IPS DF 4.7 (cell line): ENCODE measurements at regions not wholly inside any gene's neighbourhood (a gene's known extent, or its start where the extent isn't known, plus 50 kb on each side); places are given as distances from the start of the nearest gene placed in this dataset.
"Not testable (repeated sequence)": the region's sequence is repeated elsewhere in the genome, so short reads cannot be mapped to it uniquely, and the experiment has no call there.

Experiments
- DNase-seq: peaks from one replicate; pipeline ENCODE4 v3.0.0-alpha.2; 2013; ENCODE audit warnings: low spot score; ENCODE audit errors: extremely low read depth

DNA sequence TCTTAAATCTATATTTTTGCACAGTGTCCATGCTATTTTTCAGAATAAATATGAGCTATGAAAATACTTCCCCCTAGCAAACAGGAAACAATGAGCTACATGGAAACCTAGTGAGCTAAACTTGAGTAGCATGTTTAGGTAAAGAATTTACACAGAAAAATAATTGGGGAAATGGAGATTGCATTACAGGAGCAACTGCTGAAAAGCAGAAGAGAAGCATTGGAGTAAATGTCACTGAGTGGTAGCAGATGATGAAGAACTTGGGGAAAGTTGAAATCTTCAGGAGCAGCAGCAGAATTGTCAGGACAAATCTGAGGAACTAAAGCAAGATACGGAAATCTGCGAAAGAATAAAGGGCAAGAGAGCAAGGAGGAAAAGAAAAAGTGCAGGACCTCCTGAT, 610.3 kb downstream of the TLE1 start:
- no peak for DNase-seq

DNA sequence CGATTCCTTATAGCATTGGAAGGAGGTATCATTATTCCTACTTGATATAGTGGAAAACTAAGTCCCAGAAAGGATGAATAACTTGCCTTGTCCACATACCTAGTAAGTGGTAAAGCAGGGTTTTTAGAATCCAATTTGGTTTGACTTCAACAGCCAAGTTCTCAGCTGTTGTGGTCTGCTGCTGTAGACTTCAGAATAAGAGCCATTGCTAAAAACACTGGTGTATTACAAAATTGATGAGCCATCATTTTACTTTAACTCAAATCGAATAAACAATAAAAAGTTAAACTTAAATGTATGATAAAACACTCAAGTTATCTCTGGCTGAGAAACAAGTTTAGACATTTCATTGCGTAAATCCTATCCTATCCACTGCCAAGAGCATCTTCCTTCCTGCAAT, 610.8 kb downstream of the TLE1 start:
- DNase-seq = no peak

DNA sequence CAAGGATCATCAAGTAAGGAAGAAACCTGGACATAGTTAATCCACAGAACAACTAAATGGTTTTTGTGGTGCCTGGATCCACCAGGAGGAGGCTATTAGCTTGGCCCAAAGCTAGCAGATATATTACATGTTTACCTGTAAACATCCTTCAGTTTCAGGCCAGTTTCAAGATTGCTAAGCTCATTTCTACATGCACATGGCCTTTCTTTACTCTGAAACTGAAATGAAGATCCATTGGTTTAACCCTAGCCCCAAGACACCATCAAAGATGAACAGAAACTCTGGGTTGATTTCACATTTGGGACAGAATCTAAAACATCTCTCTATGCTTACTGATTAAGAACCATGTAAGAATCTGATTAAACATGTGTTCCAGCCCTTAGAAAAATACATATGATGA, 611.8 kb downstream of the TLE1 start:
- no peak for DNase-seq

DNA sequence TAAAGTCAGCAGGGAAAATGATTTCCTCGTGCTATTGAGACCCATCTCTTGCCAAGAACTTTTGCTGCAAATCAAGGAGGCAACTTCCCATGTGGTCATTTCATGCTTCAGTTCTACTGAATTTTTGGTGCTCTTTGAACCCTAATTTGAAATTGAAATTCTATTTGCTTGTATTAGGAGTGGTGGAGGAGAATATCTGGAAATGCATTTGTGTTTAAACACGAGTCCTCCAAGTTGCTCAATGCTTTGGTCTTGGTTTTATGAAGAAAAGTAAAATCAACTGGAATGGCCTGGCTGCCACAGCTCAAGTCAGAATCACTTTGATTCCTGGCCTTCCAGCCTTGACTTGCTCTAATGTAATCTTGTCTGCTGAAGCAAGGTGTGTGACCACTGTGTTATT, 613.2 kb downstream of the TLE1 start:
- DNase-seq = no peak

DNA sequence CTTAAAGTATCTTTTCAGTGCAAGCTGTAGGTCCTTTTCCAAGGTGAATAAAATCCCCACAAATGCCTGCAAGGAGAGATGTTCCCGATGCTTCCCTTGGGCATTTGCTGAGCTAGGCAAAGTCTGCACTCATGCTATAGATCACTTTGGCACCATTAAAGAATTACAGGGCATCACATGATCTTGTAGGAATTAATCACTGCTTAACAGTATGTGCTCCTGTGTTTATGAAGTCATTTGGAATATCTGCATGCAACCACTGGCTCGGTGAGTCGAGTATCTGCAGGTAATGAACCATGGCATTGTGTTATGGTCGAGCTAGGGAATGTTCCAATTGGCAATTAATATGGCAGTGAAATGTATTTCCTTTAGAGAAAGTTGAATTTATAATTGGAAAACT, 615.1 kb downstream of the TLE1 start:
- no peak for DNase-seq

DNA sequence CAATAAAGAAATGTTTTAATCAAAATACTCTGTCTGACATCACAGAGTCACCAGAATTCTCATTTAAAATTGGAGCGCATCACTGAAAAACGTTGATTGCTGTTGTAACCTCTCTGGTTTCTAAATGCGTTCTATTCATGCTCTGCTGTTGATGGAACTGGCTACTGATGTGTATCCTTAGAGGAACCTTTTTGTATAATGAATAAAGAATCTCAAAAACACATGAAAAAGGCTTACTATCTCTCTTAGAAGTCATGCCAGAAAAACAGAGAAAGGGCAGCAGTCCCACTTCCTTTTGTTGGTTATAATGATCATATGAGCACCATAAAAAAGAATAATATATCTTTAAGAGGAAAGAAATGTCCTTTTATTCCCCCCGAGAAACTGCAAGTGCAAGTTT, 615.5 kb downstream of the TLE1 start:
- no peak for DNase-seq

DNA sequence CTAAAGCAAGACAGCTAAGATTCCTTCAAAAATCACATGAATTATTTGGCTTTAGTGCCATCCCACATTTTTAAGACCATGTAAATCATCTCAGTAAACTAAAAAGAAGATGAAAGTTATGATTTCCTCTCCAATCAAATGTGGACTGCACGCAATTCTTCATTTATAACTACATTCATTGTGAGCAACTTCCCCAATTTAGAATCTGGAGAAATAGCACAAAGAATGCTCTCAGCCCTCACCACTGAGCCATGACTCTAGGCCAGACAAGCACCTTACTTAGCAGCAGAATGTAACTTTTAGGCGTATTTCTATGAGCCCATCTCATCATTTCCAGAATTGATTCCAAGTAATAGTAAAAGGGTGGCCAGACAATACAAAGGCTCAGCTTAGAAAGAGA, 616.6 kb downstream of the TLE1 start:
- no peak for DNase-seq

DNA sequence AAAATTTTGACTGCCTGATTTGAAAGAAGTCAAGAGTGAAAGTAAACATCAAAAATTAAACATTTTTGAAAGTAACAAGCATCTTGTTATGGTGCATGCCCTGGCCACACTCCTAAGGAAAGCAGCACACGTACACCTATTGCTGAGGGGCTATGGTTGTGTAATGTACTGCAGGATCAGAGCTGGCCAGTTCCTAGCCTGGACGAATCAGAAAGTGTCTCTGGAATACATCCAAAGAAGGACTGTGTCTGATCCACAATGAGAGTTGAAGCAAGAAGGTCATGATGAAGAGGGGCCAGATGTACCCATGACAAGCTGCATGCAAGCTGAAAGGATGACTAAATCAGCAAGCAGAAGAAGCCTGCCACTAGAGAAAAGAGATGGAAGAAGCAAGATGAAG, 618.2 kb downstream of the TLE1 start:
- DNase-seq = no peak

DNA sequence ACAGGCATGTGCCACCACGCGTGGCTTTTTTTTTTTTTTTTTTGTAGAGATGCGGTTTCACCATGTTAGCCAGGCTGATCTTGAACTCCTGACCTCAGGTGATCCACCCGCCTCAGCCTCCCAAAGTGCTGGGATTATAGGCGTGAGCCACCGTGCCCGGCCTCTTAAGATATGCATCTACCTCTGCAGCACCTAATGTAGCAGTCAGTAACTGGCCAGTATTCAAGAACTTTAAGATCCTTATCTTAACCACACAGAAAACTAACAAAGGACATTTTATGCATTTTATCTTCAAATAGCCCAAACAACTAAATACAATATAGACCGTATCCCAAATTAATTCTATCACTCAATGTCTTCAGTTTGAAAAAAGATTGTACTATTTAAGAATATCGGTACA, 618.7 kb downstream of the TLE1 start:
- no peak for DNase-seq

DNA sequence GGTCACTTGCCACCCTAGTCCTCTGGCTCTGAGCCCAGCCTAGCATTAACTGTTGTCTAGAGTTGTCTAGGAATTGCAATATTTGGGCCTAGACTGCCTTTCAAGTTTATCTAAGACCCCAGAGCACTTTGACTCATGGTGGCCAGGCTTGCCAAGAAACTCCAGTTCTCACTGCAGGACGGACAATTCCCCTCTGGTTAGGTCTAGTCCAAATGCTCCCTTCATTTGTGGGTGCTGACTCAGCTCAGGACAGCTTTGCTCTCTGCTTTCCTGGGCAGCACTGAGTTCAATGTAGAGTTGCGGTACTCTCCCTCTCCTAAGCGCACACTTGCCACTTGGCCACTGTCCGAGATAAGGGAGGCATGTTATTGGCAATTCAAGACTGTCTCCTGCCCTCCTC, 619.4 kb downstream of the TLE1 start:
- DNase-seq = no peak

DNA sequence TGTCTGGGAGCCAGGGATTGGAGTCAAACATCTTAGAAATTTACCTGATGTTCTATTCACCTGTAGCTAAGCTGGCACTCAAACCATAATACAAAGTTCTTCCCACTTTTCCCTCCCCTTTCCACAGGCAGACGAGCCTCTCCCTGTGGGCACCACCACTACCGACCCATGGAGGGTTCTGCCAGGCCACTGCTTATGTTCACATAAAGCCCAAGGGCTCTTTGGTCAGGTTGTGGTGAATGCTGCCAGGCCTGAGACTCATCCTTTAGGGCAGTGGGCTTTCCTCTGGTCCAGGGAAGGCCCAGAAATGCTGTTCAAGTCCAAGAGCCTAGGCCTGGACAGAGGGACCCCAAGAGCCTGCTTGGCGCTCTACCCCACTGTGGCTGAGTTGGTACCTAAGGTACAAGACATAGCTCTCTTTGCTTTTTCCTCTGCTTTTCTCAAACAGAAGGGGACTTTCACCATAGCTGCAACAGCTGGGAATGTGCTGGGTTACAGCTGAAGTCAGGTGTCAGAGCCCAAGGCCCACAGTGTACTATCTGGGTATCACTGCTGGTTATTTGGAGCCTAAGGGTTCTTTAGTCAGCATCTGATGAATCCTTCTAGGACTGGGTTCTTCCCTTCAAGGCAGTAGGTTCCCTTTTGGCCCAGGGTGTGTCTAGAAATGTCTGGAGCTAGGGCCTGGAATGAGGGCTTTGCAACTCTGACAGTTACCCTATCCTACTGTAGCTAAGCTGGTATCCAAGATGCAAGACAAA, 620.1 kb downstream of the TLE1 start:
- DNase-seq = no peak

DNA sequence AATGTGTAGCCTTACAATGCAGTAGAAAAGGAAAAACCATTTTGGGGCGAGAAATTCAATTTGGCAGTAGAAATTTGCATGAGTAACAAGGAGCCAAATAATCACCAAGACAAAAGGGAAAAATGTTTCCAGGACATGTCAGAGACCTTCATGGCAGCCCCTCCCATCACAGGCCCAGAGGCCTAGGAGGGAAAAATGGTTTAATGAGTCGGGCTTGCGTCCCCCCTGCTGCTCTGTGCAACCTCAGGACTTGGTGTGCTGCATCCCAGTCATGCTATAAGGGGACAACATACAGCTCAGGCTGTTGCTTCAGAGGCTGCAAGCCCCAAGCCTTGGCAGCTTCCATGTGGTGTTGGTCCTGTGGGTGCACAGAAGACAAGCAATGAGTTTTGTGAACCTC, 626.4 kb downstream of the TLE1 start:
- DNase-seq = not testable (repeated sequence)

DNA sequence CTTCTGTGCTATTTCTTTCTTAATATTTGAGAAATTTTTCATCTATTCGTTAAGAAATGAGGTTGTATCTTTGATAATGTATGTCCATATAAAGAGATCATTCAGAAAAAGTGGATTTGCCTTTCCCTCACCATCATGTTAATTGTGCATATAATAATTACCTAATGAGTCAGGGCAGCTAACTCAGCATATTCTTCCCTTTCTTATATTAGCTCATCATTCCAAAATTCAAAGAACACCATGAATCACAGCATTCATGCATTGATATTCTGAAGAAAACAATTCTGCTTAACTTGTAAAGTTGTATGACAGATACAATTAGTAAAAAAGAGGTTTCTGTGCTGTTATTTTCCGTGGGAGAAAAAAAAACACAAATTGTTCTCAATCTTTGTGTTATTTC, 630.6 kb downstream of the TLE1 start:
- no peak for DNase-seq

DNA sequence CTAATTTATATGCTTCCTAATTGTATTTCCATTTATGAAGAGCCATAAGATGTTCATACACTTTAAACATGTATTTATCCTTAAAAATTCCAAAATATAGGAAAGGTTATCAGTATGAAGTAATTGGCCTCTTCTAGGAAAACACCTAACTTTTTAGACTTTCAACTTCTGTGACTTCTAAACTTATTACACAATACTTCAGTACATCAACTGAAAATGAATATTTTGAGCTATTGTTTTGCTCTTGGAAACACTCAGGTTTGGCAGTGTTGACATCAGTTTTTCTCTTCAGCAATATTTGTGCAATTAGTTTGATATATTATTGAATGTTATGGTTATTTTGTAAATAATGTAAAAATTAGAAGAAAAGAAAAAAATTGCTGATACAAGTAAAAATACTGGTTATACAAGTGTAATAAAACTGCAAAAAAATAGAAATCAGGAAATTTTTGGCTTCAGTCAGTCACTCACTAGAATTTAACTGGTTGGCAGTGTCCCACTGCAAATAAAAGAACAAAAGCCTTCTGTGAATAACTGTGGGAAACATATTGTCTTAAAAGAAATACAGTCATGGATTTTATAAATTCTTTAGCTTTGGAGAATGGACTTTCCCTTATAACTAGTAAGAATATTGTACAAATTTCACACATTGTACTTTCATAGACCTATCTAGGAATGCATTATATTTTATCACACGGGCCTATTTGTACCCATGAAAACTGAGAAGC, 635.9 kb downstream of the TLE1 start:
- no peak for DNase-seq

DNA sequence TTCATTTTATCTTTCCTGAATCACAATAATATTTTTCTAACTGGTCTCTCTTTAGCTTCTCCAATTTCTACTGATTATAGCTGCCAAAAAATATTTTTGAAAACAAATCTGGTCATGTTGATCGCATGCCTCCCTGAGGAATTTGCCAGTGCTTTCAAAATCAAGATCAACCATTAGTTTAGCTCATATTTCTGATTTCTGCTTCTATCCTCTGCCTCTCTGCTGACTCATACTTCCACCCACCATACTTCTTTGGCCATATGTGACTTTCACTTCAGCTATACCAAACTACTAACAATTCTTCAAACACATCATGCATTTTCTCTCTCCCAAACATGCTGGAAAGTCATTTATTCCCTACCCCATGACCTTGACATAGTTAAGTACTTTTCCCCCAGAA, 636.5 kb downstream of the TLE1 start:
- no peak for DNase-seq

DNA sequence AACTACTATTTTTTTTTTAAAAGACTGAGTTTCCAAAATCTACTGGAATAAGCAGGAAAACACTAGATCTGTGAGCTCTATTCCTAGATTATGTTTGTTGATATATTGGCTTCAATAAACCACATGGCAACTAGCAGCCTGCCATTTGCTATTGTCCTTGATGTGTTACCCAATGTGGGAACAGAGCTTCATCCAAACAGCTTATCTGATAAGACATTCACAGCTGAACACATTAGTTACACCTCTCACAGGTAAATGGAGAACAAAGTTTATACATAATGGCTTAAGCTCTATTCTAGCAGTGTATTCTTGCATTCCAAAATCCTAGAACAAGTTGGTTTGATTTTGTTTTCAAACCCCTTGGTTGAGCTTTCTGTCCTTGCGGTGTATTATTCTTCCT, 642.1 kb downstream of the TLE1 start:
- DNase-seq = no peak

DNA sequence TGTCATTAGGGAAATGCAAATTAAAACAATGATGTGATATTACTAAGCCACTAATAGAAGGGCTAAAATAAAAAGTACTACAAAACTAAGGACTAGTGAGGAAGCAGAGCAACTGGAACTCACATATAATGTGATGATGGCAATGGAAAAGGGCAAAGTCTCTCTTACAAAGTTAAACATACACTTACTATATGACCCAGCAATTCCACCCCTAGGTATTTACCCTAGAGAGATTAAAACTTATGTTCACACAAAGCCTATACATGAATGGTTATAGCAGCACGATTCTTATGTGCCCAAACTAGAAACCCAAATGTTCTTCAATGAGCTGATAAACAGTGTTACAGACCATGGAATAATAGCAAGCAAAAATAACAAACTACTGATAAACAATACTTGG, 643.7 kb downstream of the TLE1 start:
- DNase-seq = no peak

DNA sequence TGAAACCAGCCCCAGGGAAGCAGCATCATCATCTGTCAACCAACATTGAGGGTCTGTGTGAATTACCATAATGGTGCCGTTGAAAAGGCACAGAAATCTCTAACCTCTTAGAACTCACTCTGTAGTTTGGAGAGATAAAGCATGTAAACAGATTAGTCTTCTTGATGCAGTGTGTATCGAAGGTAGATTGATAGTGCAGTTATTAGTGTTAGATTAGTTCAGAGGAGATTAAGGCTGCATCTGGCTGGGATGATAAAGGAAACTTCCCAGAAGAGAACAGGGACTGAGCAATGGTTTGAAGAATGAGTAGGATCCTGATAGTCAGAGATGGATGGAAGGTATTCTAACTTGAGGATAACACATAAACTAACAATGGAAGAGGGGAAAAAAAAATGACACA, 651.5 kb downstream of the TLE1 start:
- no peak for DNase-seq

DNA sequence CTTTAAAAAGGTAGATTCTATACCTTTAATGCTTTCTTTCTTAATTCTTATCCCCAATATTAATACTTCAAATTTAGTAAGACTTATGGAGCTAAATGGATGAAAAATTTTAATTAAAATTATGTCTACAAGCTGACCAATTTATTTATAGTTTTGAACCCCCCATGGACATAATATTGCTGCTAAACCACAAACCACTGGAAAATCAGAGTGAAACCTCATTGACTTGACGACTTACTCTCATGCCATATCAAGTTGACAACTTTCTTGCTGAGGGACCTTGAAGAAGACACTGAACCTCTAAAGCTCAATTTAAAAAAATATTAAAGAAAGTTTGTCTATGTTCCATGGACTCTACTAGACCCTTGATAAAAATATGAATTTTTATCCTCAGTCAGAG, 653.7 kb downstream of the TLE1 start:
- DNase-seq = no peak

DNA sequence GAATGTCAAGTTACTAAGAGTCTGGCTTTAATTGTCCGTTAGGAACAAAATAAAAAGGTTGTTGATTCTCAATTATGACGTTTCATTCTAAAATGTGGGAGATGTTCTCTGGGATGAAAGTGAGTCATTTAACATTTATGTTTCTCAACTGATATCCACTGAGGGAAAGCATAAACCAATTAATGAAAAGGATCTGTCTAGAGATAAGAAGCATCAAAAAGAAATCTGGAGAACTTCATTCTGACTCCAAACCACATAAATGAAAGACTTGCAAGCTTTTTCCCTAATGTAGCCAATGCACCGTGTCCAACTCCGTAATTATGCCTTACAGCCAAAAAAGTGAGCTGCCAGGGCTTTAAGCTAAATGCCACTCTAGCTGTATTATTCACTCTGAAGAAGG, 654.2 kb downstream of the TLE1 start:
- no peak for DNase-seq

DNA sequence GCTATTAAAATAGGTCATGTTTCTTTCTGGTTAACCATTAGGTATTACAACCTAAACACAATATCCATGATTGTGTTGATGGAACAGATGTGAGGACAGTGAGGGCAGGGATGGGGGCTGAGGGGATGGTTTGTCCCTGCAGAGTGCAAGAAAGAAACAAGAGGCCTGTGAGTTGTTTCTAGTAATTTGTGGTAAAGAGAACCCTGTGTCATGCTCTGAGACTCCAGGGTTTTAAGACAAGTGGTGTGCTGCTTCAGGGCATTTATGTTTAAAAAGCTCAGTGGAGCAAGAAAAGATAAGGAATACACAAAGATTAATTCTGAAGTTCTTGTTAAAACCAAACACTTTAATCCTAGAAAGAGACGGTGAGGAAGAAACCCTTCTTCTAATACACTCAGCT, 656.5 kb downstream of the TLE1 start:
- no peak for DNase-seq

DNA sequence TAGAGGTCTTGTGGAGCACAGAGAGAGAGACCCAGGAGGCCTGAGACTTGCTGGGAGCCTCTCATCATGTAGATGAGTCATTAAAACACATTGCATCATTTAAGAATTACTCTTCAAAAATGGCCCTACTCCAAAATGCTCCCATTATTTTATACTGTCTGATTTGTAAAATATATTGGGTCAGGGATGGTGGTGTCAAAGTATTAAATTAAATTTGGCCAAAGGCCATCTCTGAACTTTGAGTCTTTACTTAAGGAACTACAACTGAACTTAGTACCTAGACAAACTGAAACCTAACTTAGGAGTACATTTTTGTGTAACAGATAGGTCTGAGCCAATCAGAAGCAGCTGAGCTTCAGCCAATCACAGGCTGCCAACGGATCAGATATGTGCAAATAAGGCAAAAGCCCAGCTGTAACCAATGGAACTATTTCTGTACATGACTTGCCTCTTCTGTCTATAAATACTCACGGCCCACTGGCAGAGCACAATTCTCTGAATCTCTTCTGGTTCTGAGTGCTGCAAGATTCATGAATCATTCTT, 657.2 kb downstream of the TLE1 start:
- no peak for DNase-seq

DNA sequence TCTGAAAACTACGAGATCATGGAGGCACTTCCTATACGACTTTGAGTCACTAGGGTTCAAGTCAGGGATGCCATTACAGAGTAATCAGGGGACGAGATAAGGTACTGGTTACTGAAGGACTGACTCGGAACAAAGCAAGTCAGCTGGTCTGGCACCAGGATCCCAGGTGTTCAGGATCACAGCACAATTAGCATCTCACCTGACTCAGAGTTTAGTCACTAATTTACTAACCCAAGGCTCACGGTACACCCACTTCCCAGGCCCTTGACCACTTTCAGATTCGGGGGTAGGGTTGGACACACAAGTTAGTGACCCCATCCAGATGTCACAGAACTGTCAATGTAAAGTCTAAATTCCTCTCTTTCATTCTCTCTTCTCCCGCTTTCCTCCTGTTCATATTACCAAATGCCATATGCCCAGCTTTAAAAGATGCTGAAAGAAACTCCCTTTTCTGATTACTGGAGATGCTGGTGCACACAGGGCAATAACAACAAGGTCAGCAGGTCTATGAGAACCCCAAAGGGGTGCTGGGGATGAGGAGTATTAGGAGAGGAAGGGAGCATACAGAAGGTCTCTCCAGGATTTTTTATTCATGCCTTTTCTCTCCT, 657.8 kb downstream of the TLE1 start:
- DNase-seq = no peak
